Stimulated activated CD4-positive, alpha-beta T cell treated with anti-CD3 and anti-CD28 coated beads, Interleukin-12 subunit alpha, Interleukin-12 subunit beta, amount 100 ng/mL, for 48 hours (primary cell): ENCODE measurements at regions not wholly inside any gene's neighbourhood (a gene's known extent, or its start where the extent isn't known, plus 50 kb on each side); places are given as distances from the start of the nearest gene placed in this dataset.

Experiments
- DNase-seq, 3 donors: peaks; one replicate each; pipeline ENCODE4 v3.0.0-alpha.2; 2020; ENCODE audit warnings: low read depth in 2 of 3, low spot score in 1 of 3

DNA sequence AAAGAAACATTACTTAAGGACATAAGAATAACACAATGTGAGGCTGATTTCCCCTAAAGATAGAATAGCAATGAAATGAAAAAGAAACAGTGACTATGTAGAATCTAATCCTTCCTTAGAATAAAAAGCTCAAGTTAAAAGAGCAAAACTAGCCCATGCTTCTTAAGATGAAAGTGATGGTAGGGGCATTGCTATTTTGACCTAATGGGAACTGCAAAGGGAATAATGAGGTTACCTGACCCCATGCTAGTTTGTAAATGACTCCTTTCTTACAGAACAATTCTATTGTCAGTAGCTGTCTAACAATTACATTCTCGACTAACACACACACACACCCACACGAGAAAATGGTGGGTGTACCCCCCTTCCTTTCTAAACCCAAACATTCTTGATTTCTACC, 575.8 kb downstream of the CSNK1G3 start:
- no peak for DNase-seq

DNA sequence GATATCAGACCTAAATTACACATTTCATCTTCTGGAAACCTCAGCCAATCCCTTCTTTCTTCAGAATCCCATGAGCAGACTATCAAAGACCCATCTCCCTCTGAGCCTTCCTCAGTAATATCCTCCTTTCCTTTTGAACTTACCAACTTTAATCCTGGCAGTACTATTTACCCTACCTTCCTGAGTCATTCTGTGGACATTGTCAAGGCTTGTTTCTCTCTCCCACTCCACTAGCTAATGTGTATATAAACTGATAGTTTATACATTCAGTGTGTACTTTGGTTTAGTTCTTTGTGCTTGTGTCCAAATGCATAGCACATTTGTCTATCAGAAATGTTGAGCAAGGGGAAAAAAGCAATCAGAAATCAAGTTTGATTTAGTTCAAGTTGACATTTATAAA, 568.3 kb downstream of the CSNK1G3 start:
- no peak for DNase-seq

DNA sequence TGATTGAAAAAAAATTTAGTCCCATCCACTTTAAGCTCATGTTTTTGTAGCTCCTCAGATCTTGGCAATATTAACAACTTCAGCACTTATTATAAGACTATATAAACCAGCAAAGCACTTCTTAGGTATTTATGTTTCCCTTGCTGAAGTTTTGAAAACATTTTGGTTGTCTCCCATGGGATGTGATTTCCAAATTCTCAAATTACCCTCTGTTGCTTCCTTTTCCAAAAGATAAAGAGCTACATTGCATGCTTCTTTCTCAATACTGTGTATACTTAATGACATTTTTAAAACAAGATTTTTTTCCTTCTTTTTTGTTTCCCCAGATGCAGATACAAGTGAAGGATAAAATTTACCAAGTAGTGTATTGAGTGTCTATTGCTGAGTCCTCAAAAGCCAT, 567.1 kb downstream of the CSNK1G3 start:
- DNase-seq, result no peak

- no peak for DNase-seq
Measured at GRCh38 chr5:124074500-124074899, 562.5 kb downstream of the CSNK1G3 start.

GRCh38 chr5:124072570-124072969, 560.6 kb downstream of the CSNK1G3 start:
- DNase-seq, result no peak

DNA sequence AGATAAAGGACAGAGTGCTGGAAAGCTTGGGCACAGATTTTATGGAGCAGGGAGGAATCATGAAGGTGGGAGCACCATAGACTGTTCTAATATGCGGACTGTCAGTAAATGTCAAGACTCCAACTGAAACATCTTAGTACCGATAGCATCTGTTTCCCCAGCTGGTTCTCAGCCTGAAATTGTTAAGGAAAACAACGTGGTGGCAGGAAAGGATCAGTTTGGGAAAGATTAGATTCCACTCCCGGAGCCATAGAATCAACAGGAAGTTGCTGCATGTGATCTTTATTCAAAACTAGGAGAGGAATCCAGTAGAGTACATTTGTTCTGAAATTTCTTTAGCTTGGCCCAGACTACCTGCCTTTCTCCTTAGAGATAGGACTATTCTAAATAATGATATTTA, 559.1 kb downstream of the CSNK1G3 start:
- no peak for DNase-seq

DNA sequence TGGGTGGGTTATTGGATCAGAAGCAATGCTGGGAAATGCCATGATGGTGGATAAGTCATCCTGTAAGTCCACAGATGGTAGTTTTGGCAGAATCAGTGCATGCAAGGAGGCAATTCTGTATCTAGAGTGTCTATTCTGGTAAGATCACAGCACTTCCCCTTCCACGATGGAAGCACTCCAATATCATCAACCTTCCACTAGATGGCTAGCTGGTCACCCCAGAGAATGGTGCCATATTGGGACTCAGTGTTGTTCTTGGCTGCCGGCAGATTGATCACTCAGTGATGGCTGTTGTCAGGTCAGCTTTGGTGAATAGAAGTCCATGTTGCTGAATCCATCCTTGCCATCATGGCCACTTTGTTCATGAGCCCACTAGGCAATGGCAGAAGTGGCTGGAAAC, 553.5 kb downstream of the CSNK1G3 start:
- no peak for DNase-seq

DNA sequence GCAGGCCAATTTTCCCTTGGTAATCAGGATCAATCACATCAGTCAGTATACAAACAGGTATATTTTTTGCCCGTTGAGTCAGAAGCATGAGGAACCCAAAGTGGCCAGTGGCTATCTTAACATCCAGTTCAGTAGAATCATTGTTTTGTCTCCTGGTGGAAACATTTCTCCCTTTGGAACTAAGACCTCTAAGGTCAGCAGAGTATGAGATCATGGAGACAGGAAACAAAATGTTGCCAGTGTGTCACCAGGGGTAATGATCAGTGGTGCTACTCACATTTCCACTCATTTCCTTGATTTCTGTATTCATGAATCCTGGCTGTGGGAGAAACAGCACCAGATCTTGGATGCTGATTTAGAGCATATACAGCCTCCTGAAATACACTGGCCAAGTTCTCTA, 553.0 kb downstream of the CSNK1G3 start:
- DNase-seq, result no peak

DNA sequence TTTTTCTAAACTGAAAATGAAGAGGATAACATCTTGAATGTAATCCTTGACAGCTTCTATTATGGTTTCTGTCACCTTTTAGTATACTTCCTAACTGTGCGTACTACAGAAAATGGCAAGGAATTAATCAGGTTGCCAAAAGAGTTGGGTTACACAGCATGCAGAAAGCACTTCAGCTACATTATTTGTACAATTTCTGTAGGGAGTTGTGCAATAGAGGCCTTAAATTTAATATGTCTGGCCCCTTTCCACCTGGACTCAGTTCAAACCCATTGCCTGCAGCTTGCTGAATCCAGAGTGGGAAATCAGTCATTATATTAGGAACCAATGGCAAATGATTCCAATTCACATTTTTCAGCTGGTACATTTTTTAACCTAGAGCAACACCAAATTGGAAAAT, 549.7 kb downstream of the CSNK1G3 start:
- no peak for DNase-seq

GRCh38 chr5:124061068-124061430, 549.1 kb downstream of the CSNK1G3 start:
- no peak for DNase-seq

DNA sequence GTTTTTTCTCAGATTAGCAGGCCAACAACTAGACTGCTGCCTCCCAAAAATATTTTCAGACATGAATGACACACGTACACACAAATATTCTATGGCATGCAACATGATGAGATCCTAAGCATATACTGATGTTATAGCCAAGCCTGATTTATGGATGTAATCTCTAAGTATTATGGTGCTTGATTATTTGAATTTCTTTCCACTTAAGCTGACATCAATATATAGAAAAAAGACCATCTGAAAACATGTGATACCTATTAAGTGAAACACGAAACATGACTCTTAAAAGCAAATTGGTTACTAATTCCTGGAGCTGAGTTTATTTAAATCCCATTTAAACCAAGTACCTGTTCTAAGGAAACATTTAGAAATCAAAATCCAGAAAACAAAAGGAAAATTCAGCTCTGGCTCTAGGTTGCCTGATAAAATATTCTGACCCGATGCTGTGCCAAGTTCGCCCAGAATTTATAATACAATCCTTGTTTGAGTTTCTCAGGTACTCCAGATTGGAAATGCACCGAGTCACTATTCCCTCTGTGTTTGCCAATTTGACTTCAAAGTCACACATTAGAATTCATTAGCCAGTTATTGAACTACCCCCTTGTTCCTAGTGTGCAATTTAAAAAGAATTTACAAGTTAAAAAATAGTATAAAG, 548.6 kb downstream of the CSNK1G3 start:
- DNase-seq, result no peak

DNA sequence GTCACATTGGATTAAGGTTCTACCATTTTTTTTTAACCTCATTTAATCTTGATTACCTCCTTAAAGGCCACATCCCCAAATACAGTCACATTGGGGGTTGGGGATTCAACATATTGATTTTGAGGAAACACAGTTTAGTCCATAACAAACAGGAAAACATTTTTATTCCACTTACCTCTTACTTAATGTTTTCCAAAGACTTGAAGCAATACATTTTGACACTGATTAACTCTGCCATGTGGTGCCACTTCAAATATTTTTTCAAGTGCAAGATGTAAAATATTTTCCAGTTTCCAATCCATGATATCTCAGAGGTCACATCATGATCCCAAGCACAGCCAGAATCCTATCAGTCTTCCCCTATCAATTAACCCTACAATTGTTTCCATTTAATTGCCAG, 548.0 kb downstream of the CSNK1G3 start:
- DNase-seq, result no peak

DNA sequence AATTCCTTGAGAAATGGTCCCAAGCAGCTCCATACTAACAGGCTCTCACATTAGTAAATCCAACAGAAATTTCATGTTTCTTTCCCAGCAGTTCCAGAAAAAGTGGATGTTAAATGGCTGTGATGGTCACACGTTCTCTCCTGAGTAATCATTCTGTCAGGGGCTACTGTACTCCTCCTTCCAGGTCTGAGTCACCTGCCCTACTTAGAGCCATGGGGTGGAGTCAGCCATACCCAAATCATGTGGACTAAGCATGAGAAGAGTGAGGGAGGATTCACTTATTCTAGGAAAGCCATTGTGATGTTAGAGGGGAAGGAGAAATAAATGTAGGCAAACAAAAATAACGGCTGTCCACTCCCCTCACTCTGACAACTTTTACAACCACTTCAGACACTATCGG, 547.2 kb downstream of the CSNK1G3 start:
- DNase-seq, result no peak

DNA sequence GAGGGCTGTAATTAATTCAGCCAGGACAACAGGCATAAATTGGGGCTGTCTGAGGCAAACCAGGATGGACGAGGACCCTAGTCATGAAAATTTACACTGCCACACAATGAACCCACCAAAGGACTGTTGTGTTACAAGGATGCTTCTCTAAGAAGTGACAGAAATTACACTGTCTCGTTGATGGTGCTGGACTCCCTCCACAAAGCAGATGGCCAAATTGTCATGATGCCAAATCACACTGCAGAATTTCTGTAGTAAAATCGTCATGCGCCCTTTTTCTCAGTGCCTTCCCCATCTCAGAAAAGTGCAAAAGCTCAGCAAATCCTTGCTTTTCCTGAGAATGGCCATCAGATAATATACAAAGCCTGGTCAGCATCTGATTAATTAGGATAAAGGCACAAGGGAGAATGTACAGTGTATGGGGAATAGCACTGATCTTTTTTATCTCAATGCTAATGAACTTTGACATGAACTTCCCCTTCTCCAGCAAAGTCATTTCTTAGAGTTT, 545.8 kb downstream of the CSNK1G3 start:
- DNase-seq, result no peak

GRCh38 chr5:124056991-124057723, 545.2 kb downstream of the CSNK1G3 start:
- DNase-seq, result no peak

GRCh38 chr5:124056326-124056990, 544.5 kb downstream of the CSNK1G3 start:
- DNase-seq, result no peak

GRCh38 chr5:124055751-124056150, 543.8 kb downstream of the CSNK1G3 start:
- DNase-seq, result no peak

- DNase-seq, result no peak
Measured at GRCh38 chr5:124054564-124054963, 542.6 kb downstream of the CSNK1G3 start.

DNA sequence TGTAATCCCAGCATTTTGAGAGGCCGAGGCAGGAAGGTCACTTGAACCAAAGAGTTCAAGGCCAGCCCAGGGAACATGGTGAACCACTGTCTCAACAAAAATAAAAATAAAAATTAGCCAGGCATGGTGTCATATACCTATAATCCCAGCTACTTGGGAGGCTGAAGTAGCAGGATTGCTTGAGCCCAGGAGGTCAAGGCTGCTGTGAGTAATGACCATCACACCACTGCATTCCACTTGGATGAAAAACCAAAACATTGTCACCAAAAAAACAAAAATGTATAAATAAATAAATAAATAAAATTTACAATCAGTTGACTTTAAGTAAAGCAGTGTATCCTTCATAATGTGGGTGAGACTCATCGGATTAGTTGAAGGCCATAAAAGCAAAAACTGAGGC, 541.4 kb downstream of the CSNK1G3 start:
- no peak for DNase-seq

DNA sequence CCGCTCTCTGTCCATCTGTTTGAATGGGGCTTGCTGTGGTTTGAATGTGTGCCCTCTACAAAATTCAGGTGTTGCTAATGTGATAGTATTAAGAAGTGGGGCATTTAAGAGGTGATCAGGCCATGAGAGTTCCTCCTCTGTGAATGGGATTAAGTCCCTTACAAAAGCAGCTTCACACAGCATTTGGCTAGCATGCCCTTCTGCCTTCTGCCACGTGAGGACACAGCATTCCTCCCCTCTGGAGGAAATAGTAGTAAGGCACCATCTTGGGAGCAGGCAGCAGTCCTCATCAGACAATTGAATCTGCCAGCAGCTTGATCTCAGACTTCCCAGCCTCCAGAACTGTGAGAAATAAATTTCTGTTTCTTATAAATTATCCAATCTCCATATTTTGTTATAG, 540.2 kb downstream of the CSNK1G3 start:
- no peak for DNase-seq

DNA sequence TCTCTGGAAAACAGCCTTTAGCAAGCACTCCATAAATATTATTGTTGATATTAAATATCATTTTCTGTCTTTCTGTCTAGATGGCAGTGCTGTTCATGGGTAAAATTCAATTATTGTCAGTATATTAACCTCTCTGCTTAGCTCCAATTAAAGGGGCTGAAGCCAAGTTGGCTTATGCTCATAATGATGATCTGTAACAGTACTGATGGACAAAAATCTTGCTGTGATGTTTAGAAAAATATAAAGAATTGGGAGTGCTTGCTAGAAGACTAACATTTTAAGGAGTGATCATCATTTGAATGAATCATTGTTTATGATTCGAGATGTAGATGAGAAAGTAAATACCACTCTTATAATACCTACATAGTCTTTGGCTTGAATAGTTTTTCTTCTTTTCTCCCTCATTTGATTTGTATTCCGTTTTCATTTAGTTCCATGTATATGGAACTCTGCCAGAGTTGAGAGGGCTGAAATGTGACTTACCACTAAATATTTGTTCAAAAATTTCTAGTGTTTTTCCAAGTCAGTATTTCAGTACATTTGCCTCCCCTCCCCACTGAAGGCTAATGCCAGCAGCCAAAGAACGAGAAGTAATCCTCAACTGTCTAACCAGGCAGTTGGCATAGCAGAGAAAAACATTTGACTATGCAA, 538.3 kb downstream of the CSNK1G3 start:
- DNase-seq, result no peak

DNA sequence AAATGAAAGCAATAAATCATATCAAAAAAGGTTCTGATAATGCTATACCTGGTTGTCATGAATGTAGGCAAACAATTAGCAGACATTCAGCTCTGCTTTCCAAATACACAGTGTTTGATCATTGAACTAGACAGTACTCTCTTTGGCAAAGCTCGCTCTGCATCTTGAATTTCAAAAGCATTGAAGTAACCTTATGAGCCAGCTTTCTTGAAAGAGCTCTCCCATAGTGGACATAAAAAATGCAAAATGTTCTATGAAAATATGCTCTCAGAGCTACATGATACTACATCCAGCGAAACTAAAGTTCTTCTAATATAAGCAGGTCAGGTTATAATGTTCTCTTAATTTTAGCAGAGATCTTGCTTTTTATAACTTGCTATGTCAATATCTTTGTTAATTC, 533.4 kb downstream of the CSNK1G3 start:
- no peak for DNase-seq
